SK-N-MC (cell line): ENCODE measurements at regions not wholly inside any gene's neighbourhood (a gene's known extent, or its start where the extent isn't known, plus 50 kb on each side); places are given as distances from the start of the nearest gene placed in this dataset.

Experiments
- EZH2 ChIP-seq: fragments of 200-600 bp; sonication (generic); IDR thresholded peaks from one replicate; pipeline ENCODE4 v1.6.1; 2017; ENCODE audit warnings: antibody characterized with exemption
- POLR2AphosphoS5 ChIP-seq: IDR thresholded peaks from 2 replicates; pipeline ENCODE4 v1.6.1; 2012; ENCODE audit warnings: mild to moderate bottlenecking, low read depth, low read length, borderline replicate concordance

DNA sequence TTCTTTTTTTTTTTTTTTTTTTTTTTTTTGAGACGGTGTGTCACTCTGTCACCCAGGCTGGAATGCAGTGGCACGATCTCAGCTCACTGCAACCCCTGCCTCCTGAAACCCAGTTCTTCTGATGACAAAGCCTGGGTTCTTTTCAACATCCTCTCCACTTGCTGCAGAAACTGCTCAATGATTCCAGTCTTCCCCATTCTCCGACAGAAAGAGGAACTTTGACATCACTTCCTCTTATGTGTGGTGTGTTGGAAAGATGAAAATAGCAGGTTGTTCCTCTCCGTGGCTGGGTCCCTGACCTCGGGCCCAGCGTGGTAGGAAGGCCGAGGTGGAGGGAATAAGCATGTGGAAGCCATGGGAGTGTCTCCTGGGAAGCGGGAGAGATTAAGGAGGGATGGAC, 198.4 kb downstream of the PHETA1 start:
- TF ChIP-seq EZH2 (no peak), POLR2AphosphoS5 (no peak)
